ENCODE measurements at regions not wholly inside any gene's neighbourhood (a gene's known extent, or its start where the extent isn't known, plus 50 kb on each side); places are given as distances from the start of the nearest gene placed in this dataset.

DNA sequence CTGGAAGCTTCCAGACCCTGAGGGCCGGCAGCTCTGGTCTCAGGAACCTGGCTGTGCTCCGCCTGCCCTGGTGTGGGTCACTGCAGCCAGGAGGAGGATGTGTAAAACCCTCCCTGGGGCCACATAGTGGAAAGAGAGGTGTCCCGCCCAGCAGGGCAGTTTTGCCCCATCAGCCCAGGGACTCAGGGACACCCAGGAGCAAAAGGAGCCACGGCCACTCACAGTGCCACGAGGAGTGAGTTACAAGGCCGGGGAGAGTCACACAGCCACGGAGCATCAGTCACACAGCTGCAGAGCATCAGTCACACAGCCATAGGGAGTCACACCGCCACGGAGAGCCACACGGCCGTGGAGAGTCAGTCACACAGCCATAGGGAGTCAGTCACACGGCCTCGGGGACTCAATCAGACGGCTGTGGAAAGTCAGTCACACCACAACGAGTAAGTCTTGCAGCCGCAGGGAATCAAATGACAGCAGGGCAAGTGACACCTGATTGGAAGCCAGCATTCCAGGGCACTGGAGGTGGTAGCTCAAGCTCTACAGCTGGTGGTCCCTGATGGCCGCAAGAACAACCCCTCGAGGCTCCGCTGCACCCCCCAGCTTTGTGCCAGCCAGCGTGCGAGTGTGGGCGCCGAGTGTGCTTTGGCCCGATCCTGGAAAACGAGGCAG lies 60.9 kb downstream of the DLL1 start:
- WGBS, 2 donors (ENCODE audit: extremely low coverage in 2 of 2, insufficient read length in 2 of 2, insufficient replicate concordance in 1 of 2), result no CpG with 5 or more reads among the region's 25 CpGs
- Histone ChIP-seq H3K23ac (ENCODE audit: low read depth, low read length, poor library complexity) (no peak overlapping the region), H2BK5ac (ENCODE audit: low read length) (peak overlapping the region; percentile 78), H3K4me1 (ENCODE audit: control insufficient read depth in 2 of 2, insufficient read depth in 1 of 2, low read depth in 1 of 2, low read length in 2 of 2) (peaks cover 33 to 37% of the 10 kb centered on the region in 2 donors), H3K27me3 (ENCODE audit: control insufficient read depth in 3 of 3, insufficient read depth in 3 of 3, low read depth in 1 of 3, low read length in 3 of 3) (peaks cover 0 to 4% (median 0%) of the 10 kb centered on the region in 3 experiments), H3K4me2 (ENCODE audit: insufficient read depth, low read length, poor library complexity, severe bottlenecking) (no peak overlapping the region), H3K4me3 (ENCODE audit: low read length in 2 of 2) (no peak overlapping the region), H2BK120ac (ENCODE audit: low read depth, low read length) (peak overlapping the region; percentile 32), H3K9me3 (replicated peaks in 1 of 2; ENCODE audit: control insufficient read depth in 2 of 2, insufficient read depth in 1 of 2, low read depth in 1 of 2, low read length in 2 of 2) (no peaks in the 10 kb centered on the region), H3K9ac (ENCODE audit: low read depth, low read length, poor library complexity) (no peak overlapping the region), H2BK15ac (ENCODE audit: low read length) (peak overlapping the region; percentile 19), H3K79me1 (ENCODE audit: low read depth, low read length) (no peaks in the 10 kb centered on the region), H3K18ac (ENCODE audit: low read length) (peak overlapping the region; percentile 74), H2AFZ (ENCODE audit: low read length) (no peak overlapping the region), H2AK5ac (ENCODE audit: low read depth, low read length) (peak overlapping the region; percentile 58), H3K14ac (ENCODE audit: low read length) (no peak overlapping the region), H4K8ac (ENCODE audit: low read depth, low read length) (no peak overlapping the region), H2BK12ac (ENCODE audit: low read length) (peak overlapping the region; percentile 82), H4K91ac (ENCODE audit: low read depth, low read length, poor library complexity) (peak overlapping the region; percentile 18), H3K27ac (replicated peaks; ENCODE audit: low read length) (no peak overlapping the region), H3K4ac (ENCODE audit: low read length) (no peak overlapping the region), H3K36me3 (replicated peaks in 1 of 2; ENCODE audit: control insufficient read depth in 2 of 2, insufficient read depth in 2 of 2, low read length in 2 of 2) (peaks cover 0 to 2% of the 10 kb centered on the region in 2 donors)
- DNase-seq (ENCODE audit: low spot score), result no peak

DNA sequence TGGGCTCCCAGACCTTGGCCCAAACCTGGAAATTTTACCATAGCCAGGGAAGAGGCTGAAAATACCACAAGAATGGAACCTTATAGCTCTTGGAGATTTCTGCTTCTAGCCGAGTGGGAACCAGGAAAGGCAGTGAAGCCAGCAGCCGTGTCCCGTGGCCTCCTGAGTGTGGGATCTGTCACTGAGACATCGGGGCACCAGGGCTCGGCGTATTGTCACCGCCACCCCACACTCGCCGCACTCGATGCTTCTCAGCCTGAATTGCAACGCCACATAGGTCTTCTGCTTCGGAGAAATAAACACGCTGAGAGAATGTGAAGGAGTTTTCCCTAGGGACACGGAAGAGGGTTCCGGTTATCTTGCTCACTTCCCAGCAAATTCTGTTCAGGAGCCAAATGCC lies 61.5 kb downstream of the DLL1 start:
- Histone ChIP-seq H3K4ac (ENCODE audit: low read length) (no peak overlapping the region), H2BK15ac (ENCODE audit: low read length) (peak overlapping the region; percentile 13), H3K9ac (ENCODE audit: low read depth, low read length, poor library complexity) (no peak overlapping the region), H3K36me3 (replicated peaks in 1 of 2; ENCODE audit: control insufficient read depth in 2 of 2, insufficient read depth in 2 of 2, low read length in 2 of 2) (peaks cover 0 to 2% of the 10 kb centered on the region in 2 donors), H4K8ac (ENCODE audit: low read depth, low read length) (no peak overlapping the region), H3K27me3 (ENCODE audit: control insufficient read depth in 3 of 3, insufficient read depth in 3 of 3, low read depth in 1 of 3, low read length in 3 of 3) (peaks cover 0 to 8% (median 0%) of the 10 kb centered on the region in 3 experiments), H3K4me2 (ENCODE audit: insufficient read depth, low read length, poor library complexity, severe bottlenecking) (no peak overlapping the region), H2BK12ac (ENCODE audit: low read length) (peak overlapping the region; percentile 93), H2AK5ac (ENCODE audit: low read depth, low read length) (peak overlapping the region; percentile 58), H4K91ac (ENCODE audit: low read depth, low read length, poor library complexity) (no peak overlapping the region), H2BK5ac (ENCODE audit: low read length) (peak overlapping the region; percentile 10), H3K79me1 (ENCODE audit: low read depth, low read length) (no peaks in the 10 kb centered on the region), H3K14ac (ENCODE audit: low read length) (no peak overlapping the region), H3K18ac (ENCODE audit: low read length) (peak overlapping the region; percentile 50), H3K4me3 (ENCODE audit: low read length in 2 of 2) (no peak overlapping the region), H3K9me3 (replicated peaks in 1 of 2; ENCODE audit: control insufficient read depth in 2 of 2, insufficient read depth in 1 of 2, low read depth in 1 of 2, low read length in 2 of 2) (no peaks in the 10 kb centered on the region), H3K23ac (ENCODE audit: low read depth, low read length, poor library complexity) (no peak overlapping the region), H2AFZ (ENCODE audit: low read length) (no peak overlapping the region), H3K27ac (replicated peaks; ENCODE audit: low read length) (no peak overlapping the region), H3K4me1 (ENCODE audit: control insufficient read depth in 2 of 2, insufficient read depth in 1 of 2, low read depth in 1 of 2, low read length in 2 of 2) (peaks cover 33 to 41% of the 10 kb centered on the region in 2 donors), H2BK120ac (ENCODE audit: low read depth, low read length) (no peak overlapping the region)
- WGBS, 2 donors (ENCODE audit: extremely low coverage in 2 of 2, insufficient read length in 2 of 2, insufficient replicate concordance in 1 of 2), result no CpG with 5 or more reads among the region's 15 CpGs
- no peak for DNase-seq (ENCODE audit: low spot score)

DNA sequence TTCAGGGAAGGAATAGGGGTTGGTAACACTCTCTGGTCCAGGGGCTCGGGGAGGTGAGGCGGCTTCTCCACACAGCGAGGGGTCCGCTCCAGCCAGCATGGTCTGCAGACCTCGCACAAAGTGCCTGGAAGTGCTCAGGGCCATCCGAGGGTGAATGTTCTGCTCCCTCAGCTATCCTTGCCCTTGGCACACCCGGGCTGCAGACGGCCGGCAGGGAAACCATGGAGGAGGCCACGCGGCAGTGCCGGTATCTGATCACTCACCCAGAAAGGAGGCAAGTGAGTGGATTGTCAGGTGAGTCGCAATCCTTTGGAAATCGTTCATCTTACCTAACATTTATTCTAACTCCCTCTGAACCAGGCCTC lies 62.0 kb downstream of the DLL1 start:
- Histone ChIP-seq H3K23ac (ENCODE audit: low read depth, low read length, poor library complexity) (peak overlapping the region; percentile 13), H4K91ac (ENCODE audit: low read depth, low read length, poor library complexity) (peak overlapping the region; percentile 59), H3K4me3 (ENCODE audit: low read length in 2 of 2) (no peak overlapping the region), H2BK12ac (ENCODE audit: low read length) (peak overlapping the region; percentile 93), H3K27ac (replicated peaks; ENCODE audit: low read length) (no peak overlapping the region), H2BK15ac (ENCODE audit: low read length) (peak overlapping the region; percentile 13), H3K14ac (ENCODE audit: low read length) (peak overlapping the region; percentile 17), H3K4me1 (ENCODE audit: control insufficient read depth in 2 of 2, insufficient read depth in 1 of 2, low read depth in 1 of 2, low read length in 2 of 2) (peaks cover 34 to 42% of the 10 kb centered on the region in 2 donors), H3K4ac (ENCODE audit: low read length) (peak overlapping the region; percentile 72), H3K79me1 (ENCODE audit: low read depth, low read length) (no peaks in the 10 kb centered on the region), H3K4me2 (ENCODE audit: insufficient read depth, low read length, poor library complexity, severe bottlenecking) (no peak overlapping the region), H2AK5ac (ENCODE audit: low read depth, low read length) (peak overlapping the region; percentile 38), H2BK5ac (ENCODE audit: low read length) (peak overlapping the region; percentile 10), H3K27me3 (ENCODE audit: control insufficient read depth in 3 of 3, insufficient read depth in 3 of 3, low read depth in 1 of 3, low read length in 3 of 3) (peaks cover 0 to 8% (median 0%) of the 10 kb centered on the region in 3 experiments), H4K8ac (ENCODE audit: low read depth, low read length) (peak overlapping the region; percentile 78), H2AFZ (ENCODE audit: low read length) (no peak overlapping the region), H3K36me3 (replicated peaks in 1 of 2; ENCODE audit: control insufficient read depth in 2 of 2, insufficient read depth in 2 of 2, low read length in 2 of 2) (peaks cover 0 to 2% of the 10 kb centered on the region in 2 donors), H3K9ac (ENCODE audit: low read depth, low read length, poor library complexity) (no peak overlapping the region), H3K9me3 (replicated peaks in 1 of 2; ENCODE audit: control insufficient read depth in 2 of 2, insufficient read depth in 1 of 2, low read depth in 1 of 2, low read length in 2 of 2) (no peaks in the 10 kb centered on the region), H3K18ac (ENCODE audit: low read length) (peak overlapping the region; percentile 78), H2BK120ac (ENCODE audit: low read depth, low read length) (no peak overlapping the region)
- DNase-seq (ENCODE audit: low spot score), result no peak
- WGBS, 2 donors (ENCODE audit: extremely low coverage in 2 of 2, insufficient read length in 2 of 2, insufficient replicate concordance in 1 of 2), result no CpG with 5 or more reads among the region's 14 CpGs

DNA sequence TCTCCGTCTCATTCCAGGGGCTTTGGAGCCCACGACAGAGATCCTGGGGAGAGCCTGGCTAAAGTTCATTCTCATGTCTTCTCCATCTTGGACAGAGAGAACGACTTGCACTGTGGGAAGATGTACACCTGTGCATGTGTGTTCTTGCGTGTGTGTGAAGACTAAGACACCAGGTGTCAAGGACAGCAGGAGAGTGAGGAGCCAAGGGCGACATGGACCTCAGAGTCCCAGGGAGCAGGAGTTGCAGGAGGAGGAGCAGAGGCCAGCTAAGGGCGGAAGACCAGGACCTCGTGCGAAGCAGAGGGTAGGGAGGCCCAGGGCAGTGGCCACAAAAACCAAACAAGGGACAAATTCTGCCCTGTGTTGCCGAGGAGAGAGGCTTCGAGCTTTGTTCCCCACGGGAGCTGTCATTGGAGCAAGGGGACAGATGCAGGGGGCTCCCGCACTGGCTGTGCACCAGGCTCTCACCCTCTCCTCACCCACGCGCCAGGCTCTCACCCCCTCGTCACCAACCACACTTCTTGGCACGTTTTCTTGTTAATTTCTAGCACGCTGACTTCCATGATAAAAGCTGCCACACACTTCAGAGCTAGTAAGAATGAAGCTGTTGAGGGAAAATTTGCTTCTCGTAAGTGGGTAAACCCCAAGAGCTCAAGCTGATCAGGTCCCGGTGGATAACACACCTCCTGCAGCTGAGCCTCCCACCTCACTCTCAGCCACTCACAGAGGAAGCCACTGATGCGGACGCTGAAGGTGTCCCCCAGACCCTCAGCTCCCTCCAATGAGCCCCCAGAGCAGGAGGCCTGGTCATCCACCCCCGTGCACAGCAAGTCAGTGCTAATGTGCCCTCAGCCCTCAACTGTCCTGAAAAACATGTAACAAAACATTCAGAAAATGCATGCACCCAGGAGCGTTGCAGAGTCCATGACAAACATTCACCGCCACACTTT lies 62.6 kb downstream of the DLL1 start:
- peaks cover 36 to 40% of the 10 kb centered on the region in 2 donors for H3K4me1 ChIP-seq (ENCODE audit: control insufficient read depth in 2 of 2, insufficient read depth in 1 of 2, low read depth in 1 of 2, low read length in 2 of 2)
- peak overlapping the region; percentile 64 for H2BK120ac ChIP-seq (ENCODE audit: low read depth, low read length)

More for the DNA sequence above, 62.6 kb downstream of the DLL1 start:
- Histone ChIP-seq H2AK5ac (ENCODE audit: low read depth, low read length) (peak overlapping the region; percentile 38), H3K14ac (ENCODE audit: low read length) (peak overlapping the region; percentile 25), H3K36me3 (replicated peaks in 1 of 2; ENCODE audit: control insufficient read depth in 2 of 2, insufficient read depth in 2 of 2, low read length in 2 of 2) (peaks cover 0 to 2% of the 10 kb centered on the region in 2 donors), H4K8ac (ENCODE audit: low read depth, low read length) (peak overlapping the region; percentile 78), H2BK12ac (ENCODE audit: low read length) (peak overlapping the region; percentile 87), H3K27ac (replicated peaks; ENCODE audit: low read length) (no peak overlapping the region), H3K4ac (ENCODE audit: low read length) (no peak overlapping the region), H2BK5ac (ENCODE audit: low read length) (peak overlapping the region; percentile 8), H4K91ac (ENCODE audit: low read depth, low read length, poor library complexity) (peak overlapping the region; percentile 59), H2AFZ (ENCODE audit: low read length) (no peak overlapping the region), H3K27me3 (ENCODE audit: control insufficient read depth in 3 of 3, insufficient read depth in 3 of 3, low read depth in 1 of 3, low read length in 3 of 3) (peaks cover 0 to 8% (median 0%) of the 10 kb centered on the region in 3 experiments), H3K9ac (ENCODE audit: low read depth, low read length, poor library complexity) (no peak overlapping the region), H3K23ac (ENCODE audit: low read depth, low read length, poor library complexity) (peak overlapping the region; percentile 16), H3K9me3 (replicated peaks in 1 of 2; ENCODE audit: control insufficient read depth in 2 of 2, insufficient read depth in 1 of 2, low read depth in 1 of 2, low read length in 2 of 2) (no peaks in the 10 kb centered on the region), H3K79me1 (ENCODE audit: low read depth, low read length) (no peaks in the 10 kb centered on the region), H3K4me3 (ENCODE audit: low read length in 2 of 2) (no peak overlapping the region), H3K18ac (ENCODE audit: low read length) (peak overlapping the region; percentile 84), H3K4me2 (ENCODE audit: insufficient read depth, low read length, poor library complexity, severe bottlenecking) (no peak overlapping the region), H2BK15ac (ENCODE audit: low read length) (peak overlapping the region; percentile 60)
- no CpG with 5 or more reads among the region's 24 CpGs for WGBS, 2 donors (ENCODE audit: extremely low coverage in 2 of 2, insufficient read length in 2 of 2, insufficient replicate concordance in 1 of 2)
- DNase-seq (ENCODE audit: low spot score), result no peak
